ENCODE measurements at regions not wholly inside any gene's neighbourhood (a gene's known extent, or its start where the extent isn't known, plus 50 kb on each side); places are given as distances from the start of the nearest gene placed in this dataset.

DNA sequence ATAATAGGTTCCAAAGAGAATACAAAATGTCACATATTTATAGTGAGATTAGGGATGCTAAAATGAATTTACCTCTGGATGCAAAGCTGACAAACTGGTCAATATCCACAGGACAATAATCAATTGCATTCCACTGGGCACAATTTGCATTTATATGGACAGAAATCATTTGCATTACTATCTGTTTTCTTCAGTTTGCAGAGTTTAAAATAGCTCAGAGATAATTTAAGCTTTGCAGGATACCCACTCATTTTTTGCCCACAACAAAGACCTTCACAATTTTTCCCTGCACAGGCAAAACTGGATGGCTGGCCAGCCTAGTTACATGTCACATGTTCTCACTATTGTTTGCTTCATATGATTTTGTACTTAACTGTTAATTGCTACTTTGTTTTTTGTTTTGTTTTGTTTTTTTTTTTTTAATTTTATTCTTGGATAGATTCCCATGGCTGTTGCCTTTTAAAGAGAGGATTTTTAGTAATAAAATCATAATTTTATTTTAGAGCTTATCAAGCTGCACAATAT is 483.5 kb downstream of the UTRN start:
- no peaks in the 10 kb centered on the region for H3K9me3 ChIP-seq
- H3K36me3 ChIP-seq (ENCODE audit: control insufficient read depth, insufficient read depth, low read length), result no peaks in the 10 kb centered on the region
- TF ChIP-seq, protein P1, sequence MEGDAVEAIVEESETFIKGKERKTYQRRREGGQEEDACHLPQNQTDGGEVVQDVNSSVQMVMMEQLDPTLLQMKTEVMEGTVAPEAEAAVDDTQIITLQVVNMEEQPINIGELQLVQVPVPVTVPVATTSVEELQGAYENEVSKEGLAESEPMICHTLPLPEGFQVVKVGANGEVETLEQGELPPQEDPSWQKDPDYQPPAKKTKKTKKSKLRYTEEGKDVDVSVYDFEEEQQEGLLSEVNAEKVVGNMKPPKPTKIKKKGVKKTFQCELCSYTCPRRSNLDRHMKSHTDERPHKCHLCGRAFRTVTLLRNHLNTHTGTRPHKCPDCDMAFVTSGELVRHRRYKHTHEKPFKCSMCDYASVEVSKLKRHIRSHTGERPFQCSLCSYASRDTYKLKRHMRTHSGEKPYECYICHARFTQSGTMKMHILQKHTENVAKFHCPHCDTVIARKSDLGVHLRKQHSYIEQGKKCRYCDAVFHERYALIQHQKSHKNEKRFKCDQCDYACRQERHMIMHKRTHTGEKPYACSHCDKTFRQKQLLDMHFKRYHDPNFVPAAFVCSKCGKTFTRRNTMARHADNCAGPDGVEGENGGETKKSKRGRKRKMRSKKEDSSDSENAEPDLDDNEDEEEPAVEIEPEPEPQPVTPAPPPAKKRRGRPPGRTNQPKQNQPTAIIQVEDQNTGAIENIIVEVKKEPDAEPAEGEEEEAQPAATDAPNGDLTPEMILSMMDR (IDR thresholded peaks at IDR 0.05; ENCODE audit: insufficient read depth in 1 of 2, low read depth in 1 of 2, low read length in 1 of 2, severe bottlenecking in 1 of 2, unreplicated experiment in 1 of 2), result no peak
- no peak overlapping the region for H3K27ac Mint-ChIP-seq (ENCODE audit: unreplicated experiment)
- no peak overlapping the region for H3K4me3 ChIP-seq (ENCODE audit: low read depth, low read length)
- no peaks in the 10 kb centered on the region for H3K4me1 Mint-ChIP-seq (ENCODE audit: low read depth, unreplicated experiment)
- ChIA-PET CTCF (no interaction called here), POLR2A (no interaction called here)
- BruUV-seq (replicated peaks), result no TSS peak
- H3K27me3 ChIP-seq (replicated peaks; ENCODE audit: control insufficient read depth, insufficient read depth, low read length), result no peaks in the 10 kb centered on the region
- no peaks in the 10 kb centered on the region for H3K27me3 Mint-ChIP-seq (ENCODE audit: insufficient read depth, unreplicated experiment)
- H3K9me3 Mint-ChIP-seq (ENCODE audit: unreplicated experiment), result no peaks in the 10 kb centered on the region
- no peak overlapping the region for H3K4me3 Mint-ChIP-seq (ENCODE audit: unreplicated experiment)
- intact Hi-C loops (cut with micrococcal nuclease; ENCODE audit: unreplicated experiment), result no loop called here
- peaks cover 20% of the 10 kb centered on the region for H3K36me3 Mint-ChIP-seq (ENCODE audit: insufficient read depth, unreplicated experiment)
- DNase-seq, result no peak
- no peaks in the 10 kb centered on the region for H3K4me1 ChIP-seq

DNA sequence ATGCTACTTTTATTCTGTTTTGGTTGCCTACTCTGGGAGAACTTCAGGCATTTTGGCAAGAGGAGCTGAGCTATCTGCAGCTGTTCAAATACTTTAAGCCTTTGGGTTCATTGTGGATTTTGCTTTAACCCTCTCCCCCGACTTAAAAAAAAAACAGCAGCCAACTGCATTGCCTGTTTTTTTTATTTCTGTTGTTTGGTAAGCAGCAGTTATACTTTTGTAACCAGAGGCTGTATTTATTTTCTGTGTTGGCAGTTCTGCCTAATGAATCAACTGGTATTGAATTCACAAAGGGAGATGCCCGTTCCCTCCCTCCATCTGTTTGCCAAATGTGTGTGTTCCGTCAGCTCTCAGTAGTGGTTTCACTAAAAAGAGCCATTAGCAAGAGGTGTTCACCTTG is 484.0 kb downstream of the UTRN start:
- POLR2A ChIA-PET, result no interaction called here
- H3K9me3 ChIP-seq, result no peaks in the 10 kb centered on the region
- no peaks in the 10 kb centered on the region for H3K4me1 ChIP-seq
- no peaks in the 10 kb centered on the region for H3K36me3 ChIP-seq (ENCODE audit: control insufficient read depth, insufficient read depth, low read length)
- Mint-ChIP-seq H3K4me1 (ENCODE audit: low read depth, unreplicated experiment) (no peaks in the 10 kb centered on the region), H3K27ac (ENCODE audit: unreplicated experiment) (no peak overlapping the region), H3K9me3 (ENCODE audit: unreplicated experiment) (no peaks in the 10 kb centered on the region), H3K36me3 (ENCODE audit: insufficient read depth, unreplicated experiment) (peaks cover 23% of the 10 kb centered on the region), H3K4me3 (ENCODE audit: unreplicated experiment) (no peak overlapping the region), H3K27me3 (ENCODE audit: insufficient read depth, unreplicated experiment) (no peaks in the 10 kb centered on the region)
- BruUV-seq (replicated peaks), result no TSS peak
- DNase-seq, result no peak
- intact Hi-C loops (cut with micrococcal nuclease; ENCODE audit: unreplicated experiment), result no loop called here
- TF ChIP-seq, protein P1 (IDR thresholded peaks at IDR 0.05; ENCODE audit: insufficient read depth in 1 of 2, low read depth in 1 of 2, low read length in 1 of 2, severe bottlenecking in 1 of 2, unreplicated experiment in 1 of 2), result no peak
- H3K27me3 ChIP-seq (replicated peaks; ENCODE audit: control insufficient read depth, insufficient read depth, low read length), result no peaks in the 10 kb centered on the region
- no peak overlapping the region for H3K4me3 ChIP-seq (ENCODE audit: low read depth, low read length)
- CTCF ChIA-PET, result no interaction called here

DNA sequence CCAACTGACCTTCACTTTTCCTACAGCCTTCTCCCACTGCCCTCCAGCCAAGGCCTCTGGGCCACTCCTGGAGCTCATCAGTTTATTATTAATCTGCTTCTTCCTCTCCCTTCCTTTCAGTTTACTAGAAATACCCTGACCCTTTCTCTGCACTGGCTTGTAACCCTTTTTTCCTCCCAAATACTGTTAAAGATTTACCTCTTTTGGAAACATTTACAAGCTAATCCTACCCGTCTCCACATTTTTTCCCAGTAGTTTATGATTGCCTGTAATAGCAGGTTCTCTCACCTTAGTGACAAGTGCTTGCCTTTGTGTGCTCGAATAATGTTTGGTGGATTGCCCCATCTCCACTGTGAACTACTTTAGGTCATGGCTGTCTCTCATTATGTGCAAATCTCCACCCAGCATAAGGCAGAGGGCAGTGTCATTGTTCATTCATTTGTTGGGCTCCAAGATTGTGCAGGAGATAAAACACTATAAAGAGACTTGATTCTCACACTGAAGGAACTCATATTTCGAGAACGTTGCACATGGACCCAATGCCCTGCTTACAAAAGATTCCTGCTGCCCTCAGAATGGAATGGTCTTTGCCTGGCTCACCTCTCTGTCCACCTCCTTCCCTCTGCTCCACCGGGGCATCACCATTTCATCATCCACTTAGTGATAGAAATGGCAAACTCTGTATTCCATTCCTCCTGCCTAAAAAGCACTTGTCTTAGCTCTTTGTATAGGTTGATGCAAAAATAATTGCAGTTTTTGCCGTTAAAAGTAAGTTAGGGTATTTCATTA is 491.1 kb downstream of the UTRN start:
- no peak overlapping the region for H3K4me3 ChIP-seq (ENCODE audit: low read depth, low read length)
- BruUV-seq (replicated peaks), result no TSS peak
- ChIA-PET POLR2A (no interaction called here), CTCF (no interaction called here)
- TF ChIP-seq, protein P1 (IDR thresholded peaks at IDR 0.05; ENCODE audit: insufficient read depth in 1 of 2, low read depth in 1 of 2, low read length in 1 of 2, severe bottlenecking in 1 of 2, unreplicated experiment in 1 of 2), result no peak
- H3K27me3 Mint-ChIP-seq (ENCODE audit: insufficient read depth, unreplicated experiment), result no peaks in the 10 kb centered on the region
- H3K27ac Mint-ChIP-seq (ENCODE audit: unreplicated experiment), result peak overlapping the region; percentile 64
- no peaks in the 10 kb centered on the region for H3K9me3 Mint-ChIP-seq (ENCODE audit: unreplicated experiment)
- intact Hi-C loops (cut with micrococcal nuclease; ENCODE audit: unreplicated experiment), result loop anchor here (10.0 kb wide), 1 partner anchor 159 kb away; no protein-coding TSS in a partner anchor
- no peaks in the 10 kb centered on the region for H3K9me3 ChIP-seq
- no peak for DNase-seq
- H3K4me1 Mint-ChIP-seq (ENCODE audit: low read depth, unreplicated experiment), result peaks cover 22% of the 10 kb centered on the region
- H3K36me3 ChIP-seq (ENCODE audit: control insufficient read depth, insufficient read depth, low read length), result no peaks in the 10 kb centered on the region
- H3K27me3 ChIP-seq (replicated peaks; ENCODE audit: control insufficient read depth, insufficient read depth, low read length), result no peaks in the 10 kb centered on the region
- no peak overlapping the region for H3K4me3 Mint-ChIP-seq (ENCODE audit: unreplicated experiment)
- H3K4me1 ChIP-seq, result no peaks in the 10 kb centered on the region; the same call in 1 of the 2 replicates
- peaks cover 53% of the 10 kb centered on the region for H3K36me3 Mint-ChIP-seq (ENCODE audit: insufficient read depth, unreplicated experiment)
